ENCODE measurements at regions not wholly inside any gene's neighbourhood (a gene's known extent, or its start where the extent isn't known, plus 50 kb on each side); places are given as distances from the start of the nearest gene placed in this dataset.

GRCh38 chr11:122025757-122026156 lies 90.3 kb downstream of the BLID start:
- no peak for TF ChIP-seq CTCF (IDR thresholded peaks at IDR 0.05; ENCODE audit: low read length)
- TF ChIP-seq EZH2 (optimal IDR thresholded peaks at IDR 0.05; ENCODE audit: low read depth, low read length), result no peak
